H1 (cell line): ENCODE measurements at regions not wholly inside any gene's neighbourhood (a gene's known extent, or its start where the extent isn't known, plus 50 kb on each side); places are given as distances from the start of the nearest gene placed in this dataset.

Experiments
- CTCF ChIA-PET: fragments of 300-600 bp; sonication (Branson Sonifier 250); formaldehyde crosslinking; loops from one replicate; lab custom pipeline; 2021; ENCODE audit not compliant: partially characterized antibody; lab: Charles Lee
- POLR2A ChIA-PET: fragments of 300-600 bp; sonication (Branson Sonifier 250); formaldehyde crosslinking; loops from one replicate; lab custom pipeline; 2021; ENCODE audit warnings: inconsistent platforms; ENCODE audit not compliant: partially characterized antibody; lab: Charles Lee
- DNase-seq, 2 experiments: peaks; one replicate each; pipeline versions ENCODE4 v3.0.0 to v3.0.0-alpha.2; 2010 to 2022; ENCODE audit warnings: low spot score in 2 of 2, low read depth in 1 of 2, mixed read lengths in 1 of 2
- FAIRE-seq: peaks from 2 replicates; lab custom pipeline; 2011; peaks lifted over from hg19 to GRCh38; lab: Jason Lieb, UNC
- H2AFZ ChIP-seq: 2 replicates; pipeline ENCODE4 v1.8.1; 2012; ENCODE audit warnings: low read length, inconsistent platforms
- H2AK5ac ChIP-seq: 2 replicates; pipeline ENCODE4 v1.6.1; 2013; ENCODE audit warnings: low read depth, low read length
- H2BK120ac ChIP-seq: replicated peaks from 2 replicates; pipeline ENCODE3; 2013; ENCODE audit warnings: low read depth, low read length, inconsistent platforms
- H2BK12ac ChIP-seq: 2 replicates; pipeline ENCODE4 v1.6.1; 2013; ENCODE audit warnings: low read depth, low read length
- H2BK15ac ChIP-seq: 2 replicates; pipeline ENCODE4 v1.6.1; 2013; ENCODE audit warnings: low read length
- H2BK20ac ChIP-seq: 2 replicates; pipeline ENCODE4 v1.6.1; 2013; ENCODE audit warnings: low read length
- H2BK5ac ChIP-seq: 2 replicates; pipeline ENCODE4 v1.6.1; 2013; ENCODE audit warnings: low read depth, low read length
- H3K14ac ChIP-seq: 2 replicates; pipeline ENCODE4 v1.6.1; 2013; ENCODE audit warnings: inconsistent platforms; ENCODE audit not compliant: insufficient read length
- H3K18ac ChIP-seq: 2 replicates; pipeline ENCODE4 v1.6.1; 2013; ENCODE audit warnings: low read length; ENCODE audit errors: extremely low read depth
- H3K23ac ChIP-seq: 2 replicates; pipeline ENCODE4 v1.6.1; 2013; ENCODE audit warnings: inconsistent platforms; ENCODE audit not compliant: insufficient read length
- H3K23me2 ChIP-seq: 2 replicates; pipeline ENCODE4 v1.6.1; 2013; ENCODE audit warnings: low read depth, low read length
- H3K27ac ChIP-seq: 2 replicates; pipeline ENCODE4 v1.6.1; 2011; ENCODE audit warnings: low read depth, low read length, inconsistent platforms
- H3K27me3 ChIP-seq, 4 experiments: replicated peaks in 1 of 4; 1 replicate in 1 of 4; 2 replicates in 3 of 4; pipeline versions ENCODE4 v1.6.1 to v1.8.1; 2011 to 2013; ENCODE audit warnings: low read length in 3 of 4, mild to moderate bottlenecking in 3 of 4, inconsistent platforms in 2 of 4, mixed read lengths in 2 of 4, moderate library complexity in 1 of 4; ENCODE audit not compliant: control insufficient read depth in 3 of 4, insufficient read depth in 3 of 4; ENCODE audit errors: extremely low read depth in 1 of 4
- H3K36me3 ChIP-seq, 4 experiments: 2 replicates each; pipeline versions ENCODE4 v1.6.1 to v1.8.1; 2011 to 2013; ENCODE audit warnings: mild to moderate bottlenecking in 4 of 4, low read length in 3 of 4, moderate library complexity in 2 of 4, control low read depth in 1 of 4, inconsistent platforms in 1 of 4; ENCODE audit not compliant: insufficient read depth in 4 of 4, control insufficient read depth in 2 of 4
- H3K4ac ChIP-seq: replicated peaks from 2 replicates; pipeline ENCODE3; 2013; ENCODE audit warnings: low read length, low read depth, mixed read lengths, inconsistent platforms; ENCODE audit not compliant: insufficient read length
- H3K4me1 ChIP-seq, 4 experiments: replicated peaks in 1 of 4; 1 replicate in 1 of 4; 2 replicates in 3 of 4; pipeline versions ENCODE4 v1.6.1 to v1.8.1; 2011 to 2013; ENCODE audit warnings: low read length in 3 of 4, inconsistent platforms in 2 of 4, mixed read lengths in 1 of 4; ENCODE audit not compliant: insufficient read depth in 4 of 4, control insufficient read depth in 3 of 4
- H3K4me2 ChIP-seq, 2 experiments: 2 replicates each; pipeline versions ENCODE4 v1.6.1 to v1.8.1; 2011 to 2013; ENCODE audit warnings: low read depth in 2 of 2, low read length in 2 of 2, control low read depth in 1 of 2, inconsistent platforms in 1 of 2, mild to moderate bottlenecking in 1 of 2; ENCODE audit not compliant: insufficient read depth in 1 of 2
- H3K4me3 ChIP-seq, 4 experiments: fragments of 200-600, 300-600 bp in 1 of 4; sonication (generic), shearing (Covaris generic), sonication (Bioruptor Twin) in 1 of 4; 2 replicates each; pipeline versions ENCODE4 v1.5.1 to v1.8.1; 2011 to 2016; ENCODE audit warnings: low read length in 4 of 4, low read depth in 3 of 4, control low read depth in 2 of 4, inconsistent platforms in 2 of 4, mild to moderate bottlenecking in 2 of 4, mixed read lengths in 1 of 4, moderate library complexity in 1 of 4; ENCODE audit not compliant: insufficient read depth in 2 of 4; ENCODE audit errors: extremely low read depth in 1 of 4
- H3K56ac ChIP-seq: replicated peaks from 2 replicates; pipeline ENCODE3; 2013; ENCODE audit warnings: low read depth, mild to moderate bottlenecking, mixed read lengths, low read length, inconsistent platforms; ENCODE audit not compliant: insufficient read length
- H3K79me1 ChIP-seq: 2 replicates; pipeline ENCODE4 v1.6.1; 2013; ENCODE audit warnings: low read depth, low read length, control low read depth
- H3K79me2 ChIP-seq, 2 experiments: 2 replicates each; pipeline versions ENCODE4 v1.6.1 to v1.8.1; 2012 to 2013; ENCODE audit warnings: low read length in 2 of 2, mild to moderate bottlenecking in 2 of 2, inconsistent platforms in 1 of 2; ENCODE audit not compliant: insufficient read depth in 2 of 2, control insufficient read depth in 1 of 2
- H3K9ac ChIP-seq, 4 experiments: replicated peaks in 1 of 4; 1 replicate in 1 of 4; 2 replicates in 3 of 4; pipeline versions ENCODE4 v1.6.1 to v1.8.1; 2011 to 2013; ENCODE audit warnings: low read depth in 3 of 4, low read length in 3 of 4, control low read depth in 2 of 4, mild to moderate bottlenecking in 2 of 4, moderate library complexity in 2 of 4, inconsistent platforms in 1 of 4; ENCODE audit errors: extremely low read depth in 1 of 4
- H3K9me3 ChIP-seq, 2 experiments: 2 replicates each; pipeline versions ENCODE4 v1.6.1 to v1.8.1; 2012 to 2013; ENCODE audit warnings: mild to moderate bottlenecking in 2 of 2, moderate library complexity in 2 of 2, control low read depth in 1 of 2, inconsistent platforms in 1 of 2, low read depth in 1 of 2, low read length in 1 of 2, mixed read lengths in 1 of 2; ENCODE audit not compliant: insufficient read depth in 2 of 2
- H4K20me1 ChIP-seq, 2 experiments: replicated peaks in 1 of 2; 2 replicates each; pipeline versions ENCODE3 to v1.8.1; 2011 to 2013; ENCODE audit warnings: inconsistent platforms in 2 of 2, low read length in 2 of 2, mild to moderate bottlenecking in 1 of 2; ENCODE audit not compliant: insufficient read depth in 2 of 2, control insufficient read depth in 1 of 2
- H4K5ac ChIP-seq: 2 replicates; pipeline ENCODE4 v1.6.1; 2013; ENCODE audit warnings: low read length, low read depth, mixed read lengths, inconsistent platforms; ENCODE audit not compliant: insufficient read length
- H4K8ac ChIP-seq: 2 replicates; pipeline ENCODE4 v1.8.0; 2013; ENCODE audit warnings: mild to moderate bottlenecking, moderate library complexity, low read length, inconsistent platforms; ENCODE audit not compliant: insufficient read depth; ENCODE audit errors: extremely low read depth
- H4K91ac ChIP-seq: replicated peaks from 2 replicates; pipeline ENCODE3; 2013; ENCODE audit warnings: low read length, mixed read lengths, inconsistent platforms; ENCODE audit not compliant: insufficient read length
- HDAC6 ChIP-seq: IDR thresholded peaks from one replicate; pipeline ENCODE4 v1.7.1; 2012; ENCODE audit warnings: low read depth, mild to moderate bottlenecking, inconsistent platforms, low read length, moderate library complexity
- KDM4A ChIP-seq: IDR thresholded peaks from one replicate; pipeline ENCODE4 v1.7.1; 2012; ENCODE audit warnings: low read depth, mild to moderate bottlenecking, moderate library complexity, low read length, inconsistent platforms; ENCODE audit not compliant: severe bottlenecking
- MAFK ChIP-seq: IDR thresholded peaks from 2 replicates; pipeline ENCODE4 v1.6.1; 2012; ENCODE audit warnings: low read depth, mild to moderate bottlenecking, improper control_type of control experiment, low read length
- PHF8 ChIP-seq: fragments of 200-600 bp; sonication (generic); conservative IDR thresholded peaks from 2 replicates; pipeline ENCODE4 v1.7.1; 2012; ENCODE audit warnings: low read depth, mild to moderate bottlenecking, inconsistent platforms, low read length, moderate library complexity
- SIX5 ChIP-seq: IDR thresholded peaks from 2 replicates; pipeline ENCODE4 v1.6.1; 2011; ENCODE audit warnings: mild to moderate bottlenecking, low read depth, low read length
- SP1 ChIP-seq: IDR thresholded peaks from 2 replicates; pipeline ENCODE4 v1.6.1; 2011; ENCODE audit warnings: low read depth, low read length
- TCF12 ChIP-seq: IDR thresholded peaks from 2 replicates; pipeline ENCODE4 v1.6.1; 2011; ENCODE audit warnings: low read depth, mild to moderate bottlenecking, low read length
- TEAD4 ChIP-seq: IDR thresholded peaks from 2 replicates; pipeline ENCODE4 v1.6.1; 2012; ENCODE audit warnings: low read depth, low read length, inconsistent platforms, mixed read lengths
- WGBS, 2 experiments: shearing (Covaris generic) in 1 of 2; methylation state at CpG; one replicate each; pipeline versions ENCODE4 v1.1.6 to v1.1.7; 2013 to 2015; ENCODE audit warnings: low lambda C conversion rate in 2 of 2, mixed read lengths in 2 of 2, inconsistent platforms in 1 of 2, low coverage in 1 of 2, missing lambda C conversion rate in 1 of 2; ENCODE audit not compliant: insufficient replicate concordance in 2 of 2, insufficient coverage in 1 of 2, insufficient read length in 1 of 2; ENCODE audit errors: extremely low coverage in 1 of 2, missing lambda C conversion rate in 1 of 2; 5-methylcytosine and 5-hydroxymethylcytosine counted together

GRCh38 chr11:91158891-91159537, 936.2 kb upstream of the CHORDC1 start:
- POLR2A ChIA-PET: no interaction called here

More at GRCh38 chr11:91158891-91159537, 936.2 kb upstream of the CHORDC1 start:
- Histone ChIP-seq H3K9me3 (no peaks in the 10 kb centered on the region), H3K4me1 (no peaks in the 10 kb centered on the region), H3K18ac (no peak overlapping the region), H3K14ac (no peak overlapping the region), H2BK5ac (no peak overlapping the region), H2BK20ac (no peak overlapping the region), H3K79me1 (no peaks in the 10 kb centered on the region), H3K9ac (no peak overlapping the region), H2BK120ac (no peak overlapping the region), H3K4me3 (no peak overlapping the region), H4K5ac (no peak overlapping the region), H2AK5ac (no peak overlapping the region), H4K91ac (no peak overlapping the region), H3K56ac (no peak overlapping the region), H4K8ac (no peak overlapping the region), H3K4ac (no peak overlapping the region), H3K27me3 (no peaks in the 10 kb centered on the region), H4K20me1 (no peaks in the 10 kb centered on the region), H2BK12ac (no peak overlapping the region), H3K79me2 (no peaks in the 10 kb centered on the region), H2BK15ac (no peak overlapping the region), H3K4me2 (no peak overlapping the region), H3K27ac (no peak overlapping the region), H2AFZ (no peak overlapping the region), H3K23ac (no peak overlapping the region), H3K23me2 (no peaks in the 10 kb centered on the region), H3K36me3 (no peaks in the 10 kb centered on the region)
- DNase-seq (no peak), FAIRE-seq (no peak)
- WGBS, 2 experiments: 94% methylated on average over 3 of the region's 3 CpGs; no CpG with 5 or more reads in 1 of the 2 experiments
- TF ChIP-seq SIX5 (no peak), HDAC6 (no peak), KDM4A (no peak), TEAD4 (no peak), PHF8 (no peak), SP1 (no peak), MAFK (no peak), TCF12 (no peak)
- CTCF ChIA-PET: interaction anchor here (1.4 kb wide), 1 partner anchor 89 kb away, joined by 3 read pairs; no protein-coding TSS in a partner anchor
